Cerebellar cortex (tissue), 1 donor: ENCODE measurements at regions not wholly inside any gene's neighbourhood (a gene's known extent, or its start where the extent isn't known, plus 50 kb on each side); places are given as distances from the start of the nearest gene placed in this dataset.
A peak's percentile ranks its signal among the peaks of the same experiment; 100 is the strongest.
"Not testable (repeated sequence)": the region's sequence is repeated elsewhere in the genome, so short reads cannot be mapped to it uniquely, and the experiment has no call there.

Experiments used
- DNase-seq: peaks from one replicate; pipeline ENCODE4 v3.0.0-alpha.2; 2015; ENCODE audit warnings: low spot score

DNA sequence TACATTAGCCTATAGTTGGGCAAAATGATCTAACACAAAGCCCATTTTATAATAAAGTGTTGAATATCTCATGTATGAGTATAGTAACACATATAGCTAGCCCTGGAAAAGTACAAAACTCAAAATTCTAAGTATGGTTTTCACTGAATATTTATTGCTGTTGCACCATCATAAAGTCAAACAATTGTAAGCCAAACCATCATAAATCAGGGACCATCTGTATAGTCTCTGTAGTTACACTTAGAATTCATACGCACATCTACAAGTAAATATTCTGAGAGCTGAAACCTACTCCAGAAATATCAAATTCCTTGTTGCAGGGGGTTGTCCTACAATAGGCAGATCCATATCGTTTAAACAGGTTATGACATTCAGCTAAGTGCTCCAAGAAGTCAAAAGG is 817.3 kb downstream of the BCKDHB start:
- DNase-seq = no peak

DNA sequence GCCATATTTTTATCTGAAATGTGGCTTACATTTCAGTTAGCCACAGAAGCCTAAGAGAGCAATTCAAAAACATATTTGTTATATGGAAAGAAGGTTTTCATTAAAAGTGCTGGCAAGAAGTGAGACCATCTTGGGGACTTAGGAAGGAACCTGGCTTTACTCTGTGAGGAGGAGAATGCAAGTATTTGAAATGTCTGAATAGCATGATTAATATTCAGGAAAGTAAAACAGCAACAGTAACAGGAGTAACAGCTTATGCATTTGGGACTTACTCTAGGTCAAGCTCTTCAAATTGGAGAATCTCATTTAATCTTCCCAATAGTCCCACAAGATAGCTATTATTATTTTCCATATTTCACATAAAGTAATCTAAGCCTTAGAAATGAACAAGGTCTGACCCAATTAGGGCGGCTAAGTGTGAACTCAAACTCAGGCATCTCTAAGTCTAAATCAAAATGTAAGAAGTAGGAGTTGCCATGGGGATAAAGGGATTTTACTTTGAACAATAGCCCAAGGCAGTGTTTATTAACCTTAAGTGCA is 816.5 kb downstream of the BCKDHB start:
- DNase-seq = no peak

DNA sequence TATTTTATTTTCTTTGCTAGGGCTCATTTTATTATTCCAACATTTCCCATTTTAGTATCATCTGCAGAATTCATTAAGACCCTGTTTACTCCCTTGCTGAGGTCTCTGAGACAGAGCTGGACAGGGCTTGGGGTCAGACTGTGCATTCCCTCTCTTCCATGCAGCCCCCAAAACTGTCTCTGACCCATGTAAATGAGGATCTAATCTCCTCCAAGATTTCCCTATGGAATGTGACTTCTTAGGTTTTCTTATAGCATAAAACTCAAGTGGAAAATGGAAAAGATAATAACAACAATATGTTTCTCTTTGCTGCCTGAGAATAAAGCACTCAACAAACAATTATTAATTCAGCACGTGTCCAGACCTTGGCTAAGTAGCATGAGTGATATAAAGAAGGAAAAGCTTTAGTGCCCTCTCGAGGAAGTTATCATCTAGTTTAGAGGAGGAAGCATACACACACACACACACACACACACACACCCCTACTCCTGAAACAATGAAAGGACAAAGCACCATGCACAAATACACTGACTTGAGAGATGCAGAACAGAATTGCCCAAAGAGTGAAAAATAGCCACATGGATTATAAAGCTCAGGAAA is 815.5 kb downstream of the BCKDHB start:
- no peak for DNase-seq

- DNase-seq = no peak
Measured at GRCh38 chr6:80907831-80908230, 801.4 kb downstream of the BCKDHB start.

DNA sequence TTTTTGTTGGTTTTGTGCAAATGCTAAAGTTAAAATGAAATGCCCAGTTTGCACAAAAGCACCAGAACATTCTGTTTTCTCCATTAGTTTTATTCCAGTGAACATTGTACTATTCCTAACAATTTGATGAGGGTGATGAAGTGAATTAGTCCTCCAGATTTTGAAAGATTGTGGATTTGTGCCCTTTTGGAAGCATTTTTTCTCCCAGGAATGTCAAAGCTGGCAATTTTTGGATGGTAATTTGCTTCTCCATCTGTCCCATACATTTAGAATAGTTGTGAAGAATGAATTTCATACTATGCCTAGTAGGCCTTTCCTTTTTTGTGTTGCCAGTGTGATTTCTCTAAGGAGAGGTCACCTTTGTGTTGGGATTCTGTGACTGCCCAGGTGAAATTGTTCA is 797.2 kb downstream of the BCKDHB start:
- DNase-seq = no peak

GRCh38 chr6:80886475-80886874 is 780.0 kb downstream of the BCKDHB start:
- DNase-seq = no peak

DNA sequence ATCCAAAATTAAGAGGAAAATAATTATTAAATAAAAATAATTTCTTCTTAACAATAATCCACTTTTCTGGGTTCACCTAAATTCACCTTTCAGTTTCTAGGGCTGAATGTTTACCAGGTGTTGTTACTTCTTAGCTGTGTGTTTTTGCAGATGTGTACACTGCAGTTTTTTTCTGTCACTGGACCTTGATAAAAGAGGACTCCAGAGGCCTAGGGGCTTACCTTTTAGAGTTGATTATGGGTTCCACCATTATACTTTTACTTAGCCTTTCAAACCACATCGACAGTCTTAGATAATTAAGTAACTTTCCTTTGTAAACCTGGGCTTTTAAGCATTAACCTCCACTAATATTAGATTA is 766.5 kb downstream of the BCKDHB start:
- DNase-seq = no peak

DNA sequence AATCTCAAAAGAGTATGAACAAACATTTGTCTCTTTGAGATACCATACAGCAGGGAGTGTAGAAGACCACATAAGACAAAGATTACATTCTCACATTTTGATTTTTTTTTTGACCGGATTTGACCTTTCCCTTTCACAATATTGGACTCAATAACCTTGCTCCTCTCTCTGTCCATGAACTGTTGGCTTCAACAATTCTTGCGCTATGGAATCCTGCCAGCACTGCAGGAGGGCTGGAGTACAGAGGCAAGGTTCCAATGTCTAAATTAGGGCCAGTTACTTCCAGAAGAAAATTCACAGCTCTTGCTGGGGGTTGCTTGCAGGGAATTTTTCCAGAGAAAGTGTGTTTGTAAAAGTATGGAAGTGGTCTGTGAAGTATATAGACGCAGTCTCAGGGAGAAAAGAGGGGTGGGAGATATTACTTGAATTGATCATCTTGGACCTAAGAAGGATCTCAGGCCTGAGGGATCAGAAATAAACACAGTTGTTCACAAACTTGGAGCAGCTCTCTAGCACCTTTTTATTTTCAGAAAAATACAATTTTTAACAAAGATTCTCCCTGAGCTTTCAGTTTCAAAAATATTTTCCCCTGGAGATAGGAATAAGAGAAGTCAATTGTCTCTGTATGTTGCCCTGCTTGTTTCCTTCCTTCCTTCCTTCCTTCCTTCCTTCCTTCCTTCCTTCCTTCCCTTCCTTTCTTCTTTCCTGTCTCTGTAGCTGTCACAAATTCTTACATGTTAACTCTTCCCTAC is 765.9 kb downstream of the BCKDHB start:
- peak; percentile 25 for DNase-seq

DNA sequence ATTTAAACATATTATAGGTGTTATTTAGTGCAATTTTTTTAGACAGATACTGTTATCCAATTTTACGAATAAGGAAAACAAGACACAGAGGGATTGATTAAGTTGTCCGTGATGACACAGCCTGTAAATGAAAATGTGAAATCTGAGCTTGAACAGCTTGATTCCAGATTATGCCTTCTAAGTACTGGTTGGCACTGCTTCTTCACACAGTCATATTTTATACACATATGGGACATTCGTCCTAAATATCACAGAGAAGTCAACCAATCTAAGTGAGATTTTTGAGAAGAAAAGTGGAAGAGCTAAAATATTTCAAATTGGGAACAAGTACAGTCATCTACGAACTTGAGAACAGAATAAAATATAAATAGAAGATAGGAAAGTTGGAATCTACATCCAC is 756.3 kb downstream of the BCKDHB start:
- no peak for DNase-seq

DNA sequence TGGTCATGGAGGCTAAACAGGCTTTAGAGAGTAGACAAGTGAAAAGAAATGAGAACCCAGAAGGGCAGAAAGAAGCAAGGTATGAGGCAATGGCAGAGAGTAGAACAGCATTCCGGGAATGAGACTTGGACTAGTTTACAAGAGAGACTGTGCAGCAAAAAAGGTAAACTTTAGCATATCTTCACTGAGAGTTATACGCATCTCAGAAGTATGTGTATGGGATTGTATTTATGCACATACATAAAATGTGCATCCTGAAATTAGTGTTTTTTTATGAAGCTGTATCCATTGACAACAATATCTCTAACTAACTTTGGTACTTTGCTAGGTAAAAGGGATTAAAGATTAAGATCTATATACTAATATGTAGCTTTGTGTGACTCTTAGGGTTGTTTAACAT is 753.6 kb downstream of the BCKDHB start:
- DNase-seq = no peak

DNA sequence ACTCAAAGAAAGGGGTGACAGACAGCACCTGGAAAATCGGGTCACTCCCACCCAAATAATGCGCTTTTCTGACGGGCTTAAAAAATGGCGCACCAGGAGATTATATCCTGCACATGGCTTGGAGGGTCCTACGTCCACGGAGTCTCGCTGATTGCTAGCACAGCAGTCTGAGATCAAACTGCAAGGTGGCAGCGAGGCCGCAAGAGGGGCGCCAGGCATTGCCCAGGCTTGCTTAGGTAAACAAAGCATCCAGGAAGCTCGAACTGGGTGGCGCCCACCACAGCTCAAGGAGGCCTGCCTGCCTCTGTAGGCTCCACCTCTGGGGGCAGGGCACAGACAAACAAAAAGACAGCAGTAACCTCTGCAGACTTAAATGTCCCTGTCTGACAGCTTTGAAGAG is 741.5 kb downstream of the BCKDHB start:
- not testable (repeated sequence) for DNase-seq

GRCh38 chr6:80832337-80832736 is 725.9 kb downstream of the BCKDHB start:
- no peak for DNase-seq

GRCh38 chr6:80793411-80793810 is 686.9 kb downstream of the BCKDHB start:
- no peak for DNase-seq

DNA sequence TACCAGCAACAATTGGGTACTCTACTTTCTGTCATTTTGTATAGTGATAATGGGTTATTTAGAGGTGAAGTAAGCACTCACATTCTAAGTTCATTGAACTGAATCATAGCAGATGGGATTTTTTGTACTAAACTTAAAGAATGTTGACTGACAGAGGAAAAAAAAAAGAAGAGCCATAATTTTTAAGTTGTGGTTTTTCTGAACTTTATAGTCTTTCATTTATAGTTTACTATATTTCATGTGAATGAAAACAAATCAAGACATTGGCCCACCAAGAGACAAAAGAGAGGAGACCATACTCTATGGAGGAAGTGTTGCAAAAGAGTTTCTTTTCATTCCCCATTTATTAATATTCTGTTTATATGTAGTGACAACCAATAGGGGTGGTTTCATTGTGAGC is 685.7 kb downstream of the BCKDHB start:
- no peak for DNase-seq

- no peak for DNase-seq
Measured at GRCh38 chr6:80789912-80790570, 683.6 kb downstream of the BCKDHB start.

- DNase-seq = not testable (repeated sequence)
Measured at GRCh38 chr6:80783271-80783670, 676.8 kb downstream of the BCKDHB start.

GRCh38 chr6:80771941-80772340 is 665.5 kb downstream of the BCKDHB start:
- no peak for DNase-seq

DNA sequence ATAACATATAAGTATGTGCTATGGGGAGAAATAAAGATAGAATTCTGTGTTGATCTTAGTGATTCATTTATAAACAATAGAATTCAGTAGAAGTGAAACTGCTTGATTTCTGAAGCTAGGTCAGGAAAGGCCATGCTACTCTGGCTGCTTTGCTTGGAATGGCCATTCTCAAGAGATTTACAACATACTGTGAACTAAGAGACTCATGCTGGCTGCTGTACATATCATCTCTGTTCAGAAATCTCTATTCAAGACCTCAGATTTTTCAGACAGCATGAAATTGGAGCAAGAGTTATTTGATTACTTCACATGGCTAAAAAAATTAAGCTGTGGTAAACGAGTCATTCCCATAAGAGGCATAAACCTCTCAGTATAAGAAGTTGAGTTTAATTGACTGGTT is 662.6 kb downstream of the BCKDHB start:
- no peak for DNase-seq

GRCh38 chr6:80767808-80768207 is 661.3 kb downstream of the BCKDHB start:
- no peak for DNase-seq

- no peak for DNase-seq
Measured at GRCh38 chr6:80744213-80744612, 637.7 kb downstream of the BCKDHB start.

GRCh38 chr6:80742481-80742880 is 636.0 kb downstream of the BCKDHB start:
- peak; percentile 12 for DNase-seq

- DNase-seq = no peak
Measured at GRCh38 chr6:80733641-80734040, 627.2 kb downstream of the BCKDHB start.

- no peak for DNase-seq
Measured at GRCh38 chr6:80728830-80729229, 622.4 kb downstream of the BCKDHB start.
